ENCODE measurements at regions not wholly inside any gene's neighbourhood (a gene's known extent, or its start where the extent isn't known, plus 50 kb on each side); places are given as distances from the start of the nearest gene placed in this dataset.

DNA sequence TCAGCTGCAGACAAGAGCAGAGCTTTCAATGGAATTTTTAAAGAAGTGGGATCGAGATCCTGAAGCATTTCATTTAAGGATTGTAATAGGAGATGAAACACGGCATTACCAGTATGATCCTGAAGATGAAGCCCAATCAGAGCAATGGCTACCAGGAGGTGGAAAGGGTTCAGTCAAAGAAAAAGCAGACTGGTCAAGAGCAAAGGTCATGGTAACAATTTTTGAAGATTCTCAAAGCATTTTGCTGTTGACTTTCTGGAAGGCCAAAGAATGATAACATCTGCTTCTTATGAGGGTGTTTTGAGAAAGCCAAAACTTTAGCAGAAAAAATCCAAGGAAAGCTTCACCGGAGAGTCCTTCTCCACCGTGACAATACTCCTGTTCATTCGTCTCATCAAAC is 204.3 kb upstream of the EEA1 start:
- Histone ChIP-seq H3K9me3 (ENCODE audit: low read length) (no peaks in the 10 kb centered on the region), H3K4me1 (ENCODE audit: insufficient read depth, low read length) (no peaks in the 10 kb centered on the region), H3K36me3 (ENCODE audit: insufficient read depth, low read length) (no peaks in the 10 kb centered on the region), H2AFZ (ENCODE audit: low read depth, low read length) (no peak overlapping the region), H3K27me3 (ENCODE audit: insufficient read depth, low read length) (no peaks in the 10 kb centered on the region), H3K4me3 (ENCODE audit: low read length) (no peak overlapping the region)

DNA sequence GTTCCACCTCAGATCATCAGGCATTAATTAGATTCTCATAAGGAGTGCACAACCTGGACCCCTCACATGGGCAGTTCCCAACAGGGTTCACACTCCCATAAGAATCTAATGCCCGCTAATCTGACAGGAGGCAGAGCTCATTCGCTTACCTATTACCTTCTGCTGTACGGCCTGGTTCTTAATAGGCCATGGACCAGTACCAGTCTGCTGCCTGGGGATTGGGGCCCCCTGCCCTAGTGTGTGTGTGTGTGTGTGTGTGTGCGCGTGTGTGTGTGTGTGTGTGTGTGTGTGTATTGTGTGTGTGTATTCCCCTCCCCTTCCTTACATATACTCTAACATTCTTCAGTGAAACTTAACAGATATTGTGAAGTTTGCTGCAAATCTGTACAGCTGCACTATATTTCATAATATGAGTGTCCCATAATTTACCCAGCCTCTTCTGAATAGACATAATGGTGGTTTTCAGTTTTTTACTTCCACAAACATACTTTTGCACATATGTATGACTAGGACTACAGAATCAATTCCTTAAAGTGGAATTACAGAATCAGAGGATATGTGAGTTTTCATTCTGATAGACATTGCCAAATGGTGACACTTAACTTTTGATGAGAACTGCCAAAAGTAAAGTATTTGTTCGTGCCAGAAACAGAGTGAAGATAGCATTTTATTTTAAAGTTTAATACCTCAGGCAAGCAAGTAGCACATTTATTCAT is 205.2 kb upstream of the EEA1 start:
- no peak overlapping the region for H3K4me3 ChIP-seq (ENCODE audit: low read length)
- H3K36me3 ChIP-seq (ENCODE audit: insufficient read depth, low read length) = no peaks in the 10 kb centered on the region
- H3K9me3 ChIP-seq (ENCODE audit: low read length) = no peaks in the 10 kb centered on the region
- no peak overlapping the region for H2AFZ ChIP-seq (ENCODE audit: low read depth, low read length)
- no peaks in the 10 kb centered on the region for H3K27me3 ChIP-seq (ENCODE audit: insufficient read depth, low read length)
- no peaks in the 10 kb centered on the region for H3K4me1 ChIP-seq (ENCODE audit: insufficient read depth, low read length)

DNA sequence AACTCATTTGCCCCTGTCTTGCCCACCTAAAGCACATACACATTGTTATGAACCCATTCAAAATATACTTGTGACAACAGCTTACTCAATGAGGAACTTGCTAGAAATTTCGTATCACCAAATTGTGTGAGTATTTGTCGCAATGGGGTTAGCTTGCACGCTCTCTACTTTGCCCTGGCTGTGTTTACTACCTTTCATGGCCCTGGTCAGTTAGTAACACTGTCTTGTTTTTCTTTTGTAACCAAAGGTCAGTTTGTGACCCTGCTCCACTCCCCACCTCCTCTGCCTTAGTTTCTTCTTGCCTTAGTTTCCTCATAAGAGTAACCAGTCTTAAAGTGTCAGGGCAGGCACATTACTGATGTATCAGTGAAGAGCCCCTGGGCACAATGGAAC is 205.8 kb upstream of the EEA1 start:
- Histone ChIP-seq H3K9me3 (ENCODE audit: low read length) (no peaks in the 10 kb centered on the region), H3K4me1 (ENCODE audit: insufficient read depth, low read length) (no peaks in the 10 kb centered on the region), H2AFZ (ENCODE audit: low read depth, low read length) (no peak overlapping the region), H3K4me3 (ENCODE audit: low read length) (no peak overlapping the region), H3K27me3 (ENCODE audit: insufficient read depth, low read length) (no peaks in the 10 kb centered on the region), H3K36me3 (ENCODE audit: insufficient read depth, low read length) (no peaks in the 10 kb centered on the region)

DNA sequence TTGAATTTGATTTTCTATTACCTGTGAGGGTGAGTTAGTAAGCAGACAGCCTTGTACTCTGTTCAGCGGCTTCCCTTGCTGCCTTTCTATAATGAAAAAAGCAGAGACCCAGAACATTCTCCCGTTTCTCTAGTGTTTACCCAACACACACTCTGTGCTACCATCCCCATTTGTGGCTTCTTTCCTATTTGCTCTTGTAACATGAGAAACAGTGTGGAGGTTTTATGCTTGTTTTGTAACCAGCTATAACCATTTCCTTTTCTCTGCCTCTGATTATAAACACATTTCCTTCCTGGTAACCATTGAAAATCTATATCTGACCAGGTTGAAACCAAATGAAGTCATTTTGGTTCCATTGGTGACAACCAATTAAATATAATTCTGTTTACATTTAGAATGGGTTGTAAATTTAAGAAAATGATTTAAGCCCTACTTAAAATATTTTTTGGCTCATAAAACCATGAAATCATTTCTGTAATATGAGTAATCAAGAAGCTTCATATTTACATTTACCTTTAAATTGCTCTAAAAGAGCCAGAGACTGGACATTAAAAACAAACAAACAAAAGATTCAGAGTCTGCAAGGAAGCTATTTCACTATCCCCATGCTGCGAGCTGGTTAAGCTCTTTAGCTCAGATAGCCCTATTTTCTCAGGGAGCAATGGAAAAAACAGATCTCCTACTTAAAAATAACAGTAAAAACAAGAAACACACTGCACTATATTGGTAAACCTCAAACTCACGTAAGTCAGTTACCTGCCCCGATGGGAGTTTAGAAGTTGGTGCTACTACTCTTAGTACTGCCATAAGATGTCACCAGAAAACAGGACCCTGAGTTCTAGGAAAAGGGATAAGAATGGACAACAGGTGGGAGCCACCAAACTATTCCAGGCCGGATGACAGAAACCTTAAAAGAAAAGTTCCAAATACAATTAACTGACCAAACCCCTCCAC is 206.5 kb upstream of the EEA1 start:
- no peak overlapping the region for H2AFZ ChIP-seq (ENCODE audit: low read depth, low read length)
- no peaks in the 10 kb centered on the region for H3K27me3 ChIP-seq (ENCODE audit: insufficient read depth, low read length)
- H3K9me3 ChIP-seq (ENCODE audit: low read length) = no peaks in the 10 kb centered on the region
- no peaks in the 10 kb centered on the region for H3K36me3 ChIP-seq (ENCODE audit: insufficient read depth, low read length)
- H3K4me3 ChIP-seq (ENCODE audit: low read length) = no peak overlapping the region
- H3K4me1 ChIP-seq (ENCODE audit: insufficient read depth, low read length) = no peaks in the 10 kb centered on the region

DNA sequence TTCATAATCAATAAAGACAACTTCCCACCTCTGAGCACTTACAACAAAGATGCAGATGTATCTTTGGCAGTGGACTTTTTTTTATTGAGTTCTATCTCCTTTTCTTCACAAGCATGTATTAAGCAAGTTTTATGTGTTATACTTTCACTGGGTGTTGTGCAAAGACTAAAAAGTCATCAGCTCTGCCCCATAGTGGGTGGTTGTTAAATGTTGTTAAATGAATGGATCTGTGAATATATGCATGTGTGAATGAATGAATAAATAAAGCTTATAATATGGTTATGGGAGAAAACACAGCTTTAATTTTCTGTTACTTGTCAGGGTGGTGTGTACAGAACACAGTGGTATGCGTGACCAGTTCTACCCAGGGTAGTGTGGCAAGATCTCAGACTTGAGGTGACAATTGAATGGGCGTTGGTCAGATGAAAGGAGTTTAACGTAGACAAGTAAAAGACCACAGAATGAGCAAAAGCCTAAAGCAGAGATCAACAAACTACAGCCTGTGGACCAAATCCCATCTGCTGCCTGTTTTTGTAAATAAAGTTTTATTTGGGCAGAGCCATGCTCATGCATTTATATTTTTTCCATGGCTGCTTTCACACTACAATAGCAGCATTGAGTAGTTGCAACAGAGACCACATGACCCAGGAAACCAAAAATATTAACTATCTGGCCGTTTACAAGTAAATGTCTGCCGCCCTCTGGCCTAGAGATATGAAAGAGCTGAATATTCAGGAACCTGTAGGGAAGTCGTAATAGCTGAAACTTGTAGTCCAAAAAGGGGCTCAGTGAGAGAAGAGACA is 207.4 kb upstream of the EEA1 start:
- Histone ChIP-seq H2AFZ (ENCODE audit: low read depth, low read length) (no peak overlapping the region), H3K27me3 (ENCODE audit: insufficient read depth, low read length) (no peaks in the 10 kb centered on the region), H3K4me1 (ENCODE audit: insufficient read depth, low read length) (no peaks in the 10 kb centered on the region), H3K36me3 (ENCODE audit: insufficient read depth, low read length) (no peaks in the 10 kb centered on the region), H3K9me3 (ENCODE audit: low read length) (no peaks in the 10 kb centered on the region), H3K4me3 (ENCODE audit: low read length) (no peak overlapping the region)

DNA sequence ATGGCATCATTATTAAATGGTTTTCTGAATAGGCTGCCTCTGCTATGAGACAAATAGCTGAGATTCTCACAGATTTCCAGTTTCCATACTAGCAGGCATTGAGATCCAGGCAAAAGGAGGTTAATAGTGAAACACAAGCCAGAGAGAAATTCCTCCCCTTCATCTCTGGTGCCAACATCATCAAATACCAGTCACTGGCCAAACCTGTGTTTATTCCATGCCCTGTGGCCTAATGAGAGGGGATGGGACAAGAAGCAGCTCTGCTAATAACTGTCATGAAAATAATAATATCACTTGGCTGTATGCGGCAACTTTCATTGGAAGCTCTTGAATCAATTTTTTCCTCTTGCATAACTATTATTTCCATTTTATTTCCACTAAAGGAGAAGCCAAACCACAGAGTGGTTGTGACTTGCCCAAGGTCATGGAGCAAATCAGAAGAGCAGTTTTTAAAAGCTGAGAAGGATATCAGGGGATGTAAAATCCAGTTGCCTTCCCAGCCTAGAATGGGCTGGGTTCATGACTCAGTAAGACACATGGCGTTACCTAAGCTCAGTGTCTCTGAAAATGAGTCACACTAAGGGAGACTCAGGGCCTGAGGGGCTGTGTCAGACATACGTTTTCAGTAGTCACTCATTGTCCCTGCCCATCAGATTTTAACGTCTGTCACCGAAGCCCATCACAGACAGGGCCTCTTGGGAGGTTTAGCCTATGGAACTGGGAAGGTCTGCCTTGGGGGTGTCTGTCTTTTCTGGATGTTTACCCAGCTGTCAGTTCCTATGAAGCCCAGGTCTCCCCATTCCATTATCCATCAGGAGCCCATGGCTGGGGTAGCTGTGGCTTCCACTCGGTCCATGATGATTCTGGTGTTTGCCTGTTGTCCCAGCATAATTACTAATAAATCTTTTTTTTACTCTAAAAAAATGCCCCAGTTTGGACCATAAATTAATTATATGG is 208.8 kb upstream of the EEA1 start:
- Histone ChIP-seq H2AFZ (ENCODE audit: low read depth, low read length) (no peak overlapping the region), H3K36me3 (ENCODE audit: insufficient read depth, low read length) (no peaks in the 10 kb centered on the region), H3K4me1 (ENCODE audit: insufficient read depth, low read length) (no peaks in the 10 kb centered on the region)

DNA sequence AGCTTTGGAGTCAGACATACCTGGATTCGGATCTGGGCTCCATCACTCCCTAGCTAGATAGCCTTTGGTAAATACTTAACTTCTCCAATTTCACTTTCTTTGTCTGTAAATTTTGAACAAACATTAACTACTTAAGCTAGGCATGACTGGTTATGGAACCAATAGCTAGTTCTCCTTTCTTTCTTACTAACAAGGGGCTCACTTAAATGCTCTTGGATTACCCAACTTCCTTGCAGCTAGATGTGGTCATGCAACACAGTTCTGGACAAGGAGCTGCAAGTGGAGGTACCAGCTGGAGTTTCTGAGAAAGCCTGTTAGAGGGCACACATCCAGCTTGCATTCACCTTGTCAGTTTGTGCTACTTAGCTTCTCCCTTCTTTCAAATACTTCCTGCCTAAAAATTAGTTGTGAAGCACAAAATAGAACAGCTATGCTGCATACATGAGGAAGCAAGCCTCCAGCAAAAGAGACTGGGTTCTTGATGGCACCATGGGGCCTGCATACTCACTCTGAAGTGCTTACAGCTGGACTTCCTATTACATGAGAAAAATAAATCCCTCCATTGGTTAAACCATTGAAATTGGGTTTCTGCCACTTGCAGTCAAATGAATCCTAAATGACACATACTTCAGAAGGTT is 210.1 kb upstream of the EEA1 start:
- no peaks in the 10 kb centered on the region for H3K36me3 ChIP-seq (ENCODE audit: insufficient read depth, low read length)
- no peak overlapping the region for H2AFZ ChIP-seq (ENCODE audit: low read depth, low read length)

More for the DNA sequence above, 208.8 kb upstream of the EEA1 start:
- H3K27me3 ChIP-seq (ENCODE audit: insufficient read depth, low read length) = no peaks in the 10 kb centered on the region
- H3K9me3 ChIP-seq (ENCODE audit: low read length) = no peaks in the 10 kb centered on the region
- no peak overlapping the region for H3K4me3 ChIP-seq (ENCODE audit: low read length)

DNA sequence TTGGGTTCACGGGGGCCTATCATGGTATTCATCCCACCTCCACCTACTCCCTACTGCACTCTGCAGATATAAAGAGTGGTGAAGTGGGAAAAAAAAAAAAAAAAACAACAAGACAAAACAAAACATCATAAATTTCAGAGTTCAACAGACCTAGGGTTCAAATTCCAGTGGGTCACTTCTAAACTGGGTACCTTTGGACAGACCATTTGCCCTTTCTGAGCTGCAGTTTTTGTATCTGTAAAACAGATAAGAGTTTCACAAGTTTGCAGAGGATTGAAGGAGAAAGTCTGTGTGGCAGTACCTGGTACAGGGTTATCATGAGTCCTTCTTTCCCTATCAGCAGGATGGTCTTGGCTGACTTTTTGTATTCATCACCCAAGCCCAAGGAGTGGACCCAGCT is 211.2 kb upstream of the EEA1 start:
- no peaks in the 10 kb centered on the region for H3K4me1 ChIP-seq (ENCODE audit: insufficient read depth, low read length)
- H3K36me3 ChIP-seq (ENCODE audit: insufficient read depth, low read length) = no peaks in the 10 kb centered on the region
- no peaks in the 10 kb centered on the region for H3K27me3 ChIP-seq (ENCODE audit: insufficient read depth, low read length)
- no peaks in the 10 kb centered on the region for H3K9me3 ChIP-seq (ENCODE audit: low read length)
- H3K4me3 ChIP-seq (ENCODE audit: low read length) = no peak overlapping the region
- H2AFZ ChIP-seq (ENCODE audit: low read depth, low read length) = no peak overlapping the region

More for the DNA sequence above, 210.1 kb upstream of the EEA1 start:
- Histone ChIP-seq H3K9me3 (ENCODE audit: low read length) (no peaks in the 10 kb centered on the region), H3K4me3 (ENCODE audit: low read length) (no peak overlapping the region), H3K27me3 (ENCODE audit: insufficient read depth, low read length) (no peaks in the 10 kb centered on the region), H3K4me1 (ENCODE audit: insufficient read depth, low read length) (no peaks in the 10 kb centered on the region)

DNA sequence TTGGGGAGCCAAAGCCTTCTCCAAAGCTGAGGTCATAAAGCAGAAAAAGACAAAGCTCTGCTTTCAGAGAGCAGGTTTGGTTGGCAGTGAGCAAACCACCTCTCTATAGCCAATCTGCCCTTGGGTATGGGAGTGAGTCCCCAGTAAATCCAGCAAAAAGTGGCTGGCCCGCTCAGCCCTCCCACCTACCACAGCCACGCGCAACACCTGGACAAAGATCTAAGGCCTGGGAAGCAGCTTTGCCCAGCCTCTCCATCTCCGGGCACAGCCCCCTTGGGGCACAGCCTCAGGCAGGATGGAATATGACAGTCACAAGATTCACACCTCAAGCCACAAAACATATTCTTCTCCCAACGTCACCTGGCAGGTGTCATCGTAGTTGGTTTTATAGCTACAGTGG is 211.7 kb upstream of the EEA1 start:
- no peaks in the 10 kb centered on the region for H3K9me3 ChIP-seq (ENCODE audit: low read length)
- H3K4me3 ChIP-seq (ENCODE audit: low read length) = no peak overlapping the region
- H2AFZ ChIP-seq (ENCODE audit: low read depth, low read length) = no peak overlapping the region
- no peaks in the 10 kb centered on the region for H3K36me3 ChIP-seq (ENCODE audit: insufficient read depth, low read length)
- H3K27me3 ChIP-seq (ENCODE audit: insufficient read depth, low read length) = no peaks in the 10 kb centered on the region
- no peaks in the 10 kb centered on the region for H3K4me1 ChIP-seq (ENCODE audit: insufficient read depth, low read length)

DNA sequence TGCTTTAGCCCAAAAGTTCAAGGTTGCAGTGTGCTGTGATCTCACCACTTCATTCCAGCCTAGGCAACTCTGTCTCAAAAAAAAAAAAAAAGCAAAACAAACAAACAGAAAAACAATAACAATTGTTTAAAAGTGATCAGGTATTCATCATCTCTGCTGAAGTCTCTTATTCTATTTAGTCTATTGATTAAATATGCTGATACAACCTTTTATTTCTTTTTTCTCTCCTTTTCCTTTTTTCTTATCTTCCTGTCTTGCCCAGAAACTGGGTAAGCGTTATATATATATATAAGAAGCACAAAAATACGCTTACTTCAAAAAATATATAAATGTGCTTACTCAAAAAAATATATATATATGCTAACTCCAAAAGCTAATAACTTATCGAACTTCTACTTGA is 213.8 kb upstream of the EEA1 start:
- H3K27me3 ChIP-seq (ENCODE audit: insufficient read depth, low read length) = no peaks in the 10 kb centered on the region
- H3K36me3 ChIP-seq (ENCODE audit: insufficient read depth, low read length) = no peaks in the 10 kb centered on the region
- no peaks in the 10 kb centered on the region for H3K9me3 ChIP-seq (ENCODE audit: low read length)
- H3K4me1 ChIP-seq (ENCODE audit: insufficient read depth, low read length) = no peaks in the 10 kb centered on the region
- no peak overlapping the region for H2AFZ ChIP-seq (ENCODE audit: low read depth, low read length)
- H3K4me3 ChIP-seq (ENCODE audit: low read length) = no peak overlapping the region

DNA sequence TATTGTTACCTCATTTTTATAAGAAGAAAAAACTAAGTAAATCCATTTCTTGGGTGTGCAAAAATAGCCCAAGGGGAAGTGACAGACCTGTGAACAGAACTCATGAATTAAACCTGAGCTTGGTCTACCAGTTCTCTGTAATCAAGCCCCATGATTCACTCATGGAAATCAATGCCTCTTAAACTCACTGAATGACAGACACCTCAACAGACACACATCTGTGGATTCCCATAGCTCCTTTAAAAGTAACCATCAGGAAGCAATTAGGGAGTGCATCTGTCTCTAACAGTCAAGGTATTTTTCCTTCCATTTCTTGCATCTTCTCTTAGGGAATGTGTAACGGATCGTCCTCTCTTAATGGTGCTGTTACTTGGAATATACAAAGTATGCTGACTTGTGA is 215.0 kb upstream of the EEA1 start:
- Histone ChIP-seq H3K4me3 (ENCODE audit: low read length) (no peak overlapping the region), H3K9me3 (ENCODE audit: low read length) (no peaks in the 10 kb centered on the region), H3K36me3 (ENCODE audit: insufficient read depth, low read length) (no peaks in the 10 kb centered on the region), H3K4me1 (ENCODE audit: insufficient read depth, low read length) (no peaks in the 10 kb centered on the region), H2AFZ (ENCODE audit: low read depth, low read length) (no peak overlapping the region), H3K27me3 (ENCODE audit: insufficient read depth, low read length) (peaks cover 1% of the 10 kb centered on the region)

DNA sequence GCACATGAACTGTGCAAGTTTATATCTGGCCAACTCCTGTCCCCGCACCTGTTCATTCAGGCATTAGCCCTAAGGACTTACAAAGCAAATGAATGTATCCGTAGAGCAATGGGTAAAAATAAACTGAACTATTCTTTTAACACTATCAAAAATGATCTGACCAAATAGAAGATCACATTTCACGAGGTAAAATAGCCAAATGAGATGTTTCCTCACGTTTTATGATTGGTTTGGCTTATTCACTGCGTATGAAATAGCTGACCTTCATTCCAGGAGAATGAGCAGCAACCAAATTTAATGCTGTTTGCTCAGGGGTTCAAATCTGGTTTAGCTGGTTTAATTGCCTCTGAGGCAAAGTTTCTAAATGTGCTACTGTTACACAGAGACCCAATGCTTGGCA is 216.0 kb upstream of the EEA1 start:
- Histone ChIP-seq H3K4me3 (ENCODE audit: low read length) (no peak overlapping the region), H3K4me1 (ENCODE audit: insufficient read depth, low read length) (no peaks in the 10 kb centered on the region), H2AFZ (ENCODE audit: low read depth, low read length) (no peak overlapping the region), H3K36me3 (ENCODE audit: insufficient read depth, low read length) (no peaks in the 10 kb centered on the region), H3K9me3 (ENCODE audit: low read length) (no peaks in the 10 kb centered on the region), H3K27me3 (ENCODE audit: insufficient read depth, low read length) (peaks cover 2% of the 10 kb centered on the region)

Measured in neuron (in vitro differentiated cells).